ENCODE measurements at regions not wholly inside any gene's neighbourhood (a gene's known extent, or its start where the extent isn't known, plus 50 kb on each side); places are given as distances from the start of the nearest gene placed in this dataset.
A peak's percentile ranks its signal among the peaks of the same experiment; 100 is the strongest.

DNA sequence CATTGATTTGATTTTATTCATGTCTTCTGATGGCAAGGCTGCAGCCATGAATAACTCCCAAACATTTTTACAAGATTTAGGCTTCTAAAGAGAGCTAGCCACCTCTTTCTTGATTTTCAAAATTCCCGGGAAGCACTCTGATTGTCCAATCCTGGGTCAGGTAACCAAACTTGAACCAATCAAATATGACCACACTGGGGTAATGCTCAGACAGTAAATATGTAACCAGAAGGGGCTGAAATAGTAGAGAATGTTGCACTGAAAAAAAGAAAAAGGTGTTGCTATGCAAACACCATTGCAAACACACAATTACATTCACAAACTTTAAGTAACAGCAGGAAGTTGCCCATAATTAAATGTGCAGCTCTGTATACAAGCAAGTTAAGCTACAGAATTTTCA lies 112.9 kb upstream of the IQCM start:
- DNase-seq (ENCODE audit: low read depth), result no peak

DNA sequence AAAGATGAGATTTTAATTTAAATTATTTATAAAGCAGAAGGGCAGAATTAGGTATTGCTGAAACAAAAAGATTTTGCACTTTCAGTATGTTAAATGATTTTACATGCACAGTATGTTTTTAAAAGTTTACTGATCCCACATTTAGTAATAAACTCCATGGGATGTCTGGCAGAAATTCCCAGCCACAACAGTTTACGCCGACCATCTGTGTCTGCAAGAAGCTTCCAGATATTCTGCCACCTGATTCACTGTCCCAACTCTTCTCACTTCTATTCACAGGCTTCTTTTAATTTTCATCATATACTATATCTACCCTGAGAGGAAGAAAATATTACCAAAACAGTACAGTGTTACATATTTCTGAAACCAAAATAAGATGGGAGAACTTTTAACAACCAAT lies 115.8 kb upstream of the IQCM start:
- DNase-seq (ENCODE audit: low read depth), result no peak

DNA sequence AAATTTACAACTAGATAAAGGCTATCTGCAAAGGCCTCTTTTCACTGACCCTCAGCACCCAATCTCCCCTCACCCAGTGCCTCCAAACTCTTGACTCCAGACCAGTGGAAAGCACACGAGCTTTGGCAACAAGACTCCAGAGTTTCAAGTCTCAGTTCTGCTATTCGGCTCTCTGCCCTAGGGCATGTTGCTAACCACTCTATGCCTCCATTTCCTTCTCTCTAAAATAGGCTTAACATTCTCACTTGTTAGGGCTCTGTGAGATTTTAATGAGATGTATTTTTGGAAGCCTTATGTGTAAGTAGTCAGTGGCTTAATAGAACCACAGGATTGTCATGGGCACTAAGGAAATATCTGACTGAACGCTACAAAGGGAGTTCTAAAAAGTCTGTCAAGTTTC lies 116.5 kb upstream of the IQCM start:
- DNase-seq (ENCODE audit: low read depth), result no peak

DNA sequence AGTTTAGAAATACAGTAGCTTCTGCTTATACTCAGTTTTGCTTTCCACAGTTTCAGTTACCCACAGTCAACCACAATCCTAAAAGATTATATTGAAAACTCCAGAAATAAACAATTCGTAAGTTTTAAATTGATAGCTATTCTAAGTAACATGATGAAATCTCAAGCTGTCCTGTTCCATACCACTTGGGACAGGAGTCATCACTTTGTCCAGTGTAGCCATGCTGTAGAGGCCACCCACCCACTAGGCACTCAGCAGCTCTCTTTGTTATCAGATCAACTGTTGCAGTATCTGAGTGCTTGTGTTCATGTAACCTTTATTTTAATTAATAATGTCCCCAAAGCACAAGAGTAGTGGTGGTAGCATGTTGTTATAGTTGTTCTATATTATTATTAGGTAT lies 117.5 kb upstream of the IQCM start:
- DNase-seq (ENCODE audit: low read depth), result no peak

DNA sequence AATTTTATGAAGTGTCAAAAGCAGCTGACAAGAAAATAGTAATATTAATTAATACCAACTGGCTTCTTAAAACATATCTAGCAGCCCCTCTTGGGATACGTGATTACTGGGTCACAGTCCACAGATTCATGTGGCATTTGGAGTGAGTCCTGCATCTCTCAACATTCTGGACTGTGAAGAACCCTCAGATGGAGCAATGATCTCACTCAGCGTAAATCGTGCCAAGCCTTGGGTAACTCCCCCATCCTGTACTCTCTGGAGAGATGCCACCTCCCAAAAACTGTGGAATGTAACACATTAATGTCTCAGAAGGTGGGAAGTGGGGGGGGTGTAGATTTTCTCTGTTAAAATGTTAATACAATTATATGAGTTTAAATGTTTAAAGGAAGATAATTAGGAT lies 118.2 kb upstream of the IQCM start:
- no peak for DNase-seq (ENCODE audit: low read depth)

DNA sequence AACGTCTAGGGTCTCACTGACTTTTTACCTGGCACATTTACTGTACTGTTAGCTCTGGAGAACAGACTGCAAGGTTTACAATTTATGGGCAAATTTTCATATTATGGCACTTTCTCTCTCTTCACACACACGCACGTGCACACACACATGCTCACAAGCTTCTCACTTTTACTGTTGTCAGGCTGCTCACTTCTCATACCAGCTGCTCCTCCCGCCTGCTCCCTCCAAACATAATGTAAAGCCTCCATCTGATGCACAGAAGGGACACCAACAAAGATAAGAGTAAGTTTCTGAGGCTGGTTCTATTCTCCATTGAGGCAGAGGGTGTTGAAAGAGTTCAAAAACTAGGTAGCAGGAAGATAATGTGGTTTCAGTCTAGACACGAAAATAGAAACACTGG lies 128.9 kb upstream of the DCLK2 start:
- no peak for DNase-seq (ENCODE audit: low read depth)

DNA sequence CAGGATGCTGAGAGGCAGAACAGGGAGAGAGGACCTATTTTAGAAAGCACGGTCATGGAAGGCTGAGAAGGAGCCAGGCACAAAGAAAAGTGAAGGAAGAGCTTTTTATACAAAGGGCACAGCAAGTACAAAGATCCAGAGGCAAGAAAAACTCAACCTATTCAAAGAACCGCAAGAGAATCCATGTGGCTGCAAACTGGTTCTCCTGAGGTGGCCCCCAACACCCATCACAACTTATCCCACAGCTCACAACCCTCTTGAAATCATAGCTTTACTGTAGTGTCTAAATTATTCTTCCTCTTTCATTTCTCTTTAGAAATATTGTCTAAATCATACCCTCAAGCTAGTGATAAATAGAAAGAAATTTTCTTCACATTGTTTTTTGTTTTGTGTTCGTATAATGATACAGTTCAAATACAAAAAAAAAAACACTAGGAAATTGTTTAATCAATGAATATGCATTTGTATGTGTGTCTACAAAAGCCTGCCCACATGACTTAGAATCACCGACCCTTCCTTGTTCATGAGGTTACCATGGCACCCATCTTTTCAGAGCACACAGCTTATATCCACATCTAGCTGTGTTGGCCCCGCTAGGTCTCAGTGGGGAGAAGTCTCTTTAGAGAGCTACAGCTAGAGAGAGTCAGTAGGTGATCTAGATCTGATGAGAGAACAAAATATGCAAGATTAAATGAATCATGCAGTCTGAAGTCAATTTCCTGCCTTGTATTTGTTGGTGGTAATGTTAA lies 126.9 kb upstream of the DCLK2 start:
- no peak for DNase-seq (ENCODE audit: low read depth)

DNA sequence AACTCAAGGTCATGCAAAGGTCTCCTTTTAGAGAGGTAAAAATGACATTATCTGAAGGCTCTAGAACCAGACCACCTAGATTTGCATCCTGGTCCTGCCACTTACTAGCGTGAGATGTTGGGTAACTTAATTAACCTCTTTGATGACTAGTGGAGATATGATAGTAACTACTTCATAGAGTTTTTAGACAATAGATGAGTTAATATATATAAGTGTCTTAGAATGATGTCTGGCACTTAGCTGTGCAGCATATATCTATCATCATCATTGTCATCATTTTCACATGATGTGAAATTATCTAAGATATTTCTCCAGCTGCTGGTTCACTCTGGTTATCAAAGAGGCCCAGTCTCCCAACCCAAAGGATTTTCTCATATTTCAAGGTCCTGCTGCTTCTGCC lies 126.1 kb upstream of the DCLK2 start:
- DNase-seq (ENCODE audit: low read depth), result no peak

DNA sequence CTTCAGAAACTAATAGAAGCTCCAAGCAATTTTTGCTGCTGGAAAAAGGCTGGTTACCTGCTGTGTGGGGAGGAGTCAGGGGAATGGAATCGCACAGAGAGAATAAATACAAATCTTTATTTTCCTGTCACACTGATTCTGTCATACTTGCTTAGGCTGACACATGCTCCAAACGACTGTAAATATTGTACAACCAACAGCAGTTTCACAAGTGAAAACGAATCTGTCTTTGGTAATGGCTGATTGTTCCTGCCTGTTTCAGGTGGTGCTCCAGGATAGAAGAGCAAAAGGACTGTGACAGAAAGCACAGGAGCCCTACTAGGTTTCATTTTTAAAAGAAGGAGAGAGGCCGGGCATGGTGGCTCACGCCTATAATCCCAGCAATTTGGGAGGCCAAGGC lies 125.5 kb upstream of the DCLK2 start:
- no peak for DNase-seq (ENCODE audit: low read depth)

DNA sequence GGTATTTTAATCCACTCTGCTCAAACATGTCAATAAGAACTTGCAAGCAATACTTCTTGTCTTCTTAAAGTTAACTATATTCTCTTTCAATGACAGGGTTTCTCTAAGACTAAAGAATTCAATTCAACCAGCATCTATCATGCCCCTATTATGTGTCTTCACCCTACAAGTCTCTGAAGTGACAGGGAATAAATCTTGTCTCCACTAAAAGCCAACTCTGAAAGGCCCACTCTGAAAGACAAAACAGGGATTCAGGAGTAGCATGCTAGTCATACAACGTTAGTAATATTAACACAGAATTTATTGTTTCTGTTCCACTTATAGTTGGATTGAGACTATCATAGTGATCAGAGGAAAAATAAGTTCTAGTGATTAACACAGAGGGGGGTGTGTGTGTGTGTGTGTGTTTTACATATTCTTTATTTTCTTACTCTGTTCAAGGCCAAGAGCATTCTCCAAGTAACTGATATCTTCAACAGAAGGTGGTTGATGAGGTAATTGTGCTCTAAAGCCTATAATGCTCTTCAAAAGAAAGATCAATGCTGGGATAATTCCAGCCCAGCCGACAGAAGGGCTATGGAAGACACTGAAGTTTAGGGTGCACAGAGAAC lies 122.4 kb upstream of the DCLK2 start:
- no peak for DNase-seq (ENCODE audit: low read depth)

DNA sequence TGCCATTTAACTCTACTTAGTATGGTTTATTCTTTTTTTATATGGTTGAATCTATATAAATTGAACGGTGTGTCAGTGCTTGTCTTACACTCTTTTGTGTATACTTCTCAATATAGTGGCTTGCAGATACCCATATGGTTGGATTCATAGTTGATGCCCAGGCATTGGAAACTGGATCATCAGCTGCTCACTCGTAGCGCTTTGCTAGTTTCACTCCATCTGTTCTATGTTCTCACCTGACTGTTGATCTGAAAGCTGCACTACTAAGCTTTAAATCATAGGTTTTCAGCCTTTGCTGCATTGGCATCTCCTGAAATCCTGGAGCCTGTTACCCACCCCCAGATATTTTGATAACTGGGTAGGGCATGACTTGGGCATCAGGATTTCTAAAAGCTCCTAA lies 121.6 kb upstream of the DCLK2 start:
- no peak for DNase-seq (ENCODE audit: low read depth)

DNA sequence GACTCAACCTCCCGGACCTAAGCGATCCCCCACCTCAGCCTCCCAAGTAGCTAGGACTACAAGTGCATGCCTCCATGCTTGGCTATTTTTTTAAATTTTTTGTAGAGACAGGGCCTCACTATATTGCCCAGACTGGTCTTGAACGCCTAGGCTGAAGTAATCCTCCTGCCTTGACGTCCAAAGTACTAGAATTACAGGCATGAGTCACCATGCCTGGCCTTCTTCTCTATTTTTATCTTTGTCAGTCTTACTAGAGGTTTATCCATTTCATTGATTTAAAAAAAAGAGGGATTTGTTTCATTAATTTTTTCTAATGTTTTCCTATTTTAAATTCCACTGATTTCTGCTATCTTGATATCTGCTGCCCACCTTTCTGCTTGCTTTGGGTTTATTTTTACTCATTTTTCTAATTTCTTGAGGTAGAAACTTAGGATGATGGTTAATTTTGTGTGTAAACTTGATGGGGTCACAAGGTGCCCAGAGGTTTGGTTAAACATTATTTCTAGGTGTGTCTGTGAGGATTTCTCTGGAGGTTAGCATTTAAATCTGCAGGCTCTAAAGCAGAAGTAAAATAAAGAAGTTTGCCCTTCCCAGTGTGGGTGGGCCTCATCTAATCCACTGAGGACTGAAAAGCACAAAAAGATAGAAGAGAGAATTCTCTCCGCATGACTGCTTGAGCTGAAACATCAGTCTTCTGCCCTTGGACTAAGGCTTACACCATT lies 116.2 kb upstream of the DCLK2 start:
- DNase-seq (ENCODE audit: low read depth), result peak; percentile 13

DNA sequence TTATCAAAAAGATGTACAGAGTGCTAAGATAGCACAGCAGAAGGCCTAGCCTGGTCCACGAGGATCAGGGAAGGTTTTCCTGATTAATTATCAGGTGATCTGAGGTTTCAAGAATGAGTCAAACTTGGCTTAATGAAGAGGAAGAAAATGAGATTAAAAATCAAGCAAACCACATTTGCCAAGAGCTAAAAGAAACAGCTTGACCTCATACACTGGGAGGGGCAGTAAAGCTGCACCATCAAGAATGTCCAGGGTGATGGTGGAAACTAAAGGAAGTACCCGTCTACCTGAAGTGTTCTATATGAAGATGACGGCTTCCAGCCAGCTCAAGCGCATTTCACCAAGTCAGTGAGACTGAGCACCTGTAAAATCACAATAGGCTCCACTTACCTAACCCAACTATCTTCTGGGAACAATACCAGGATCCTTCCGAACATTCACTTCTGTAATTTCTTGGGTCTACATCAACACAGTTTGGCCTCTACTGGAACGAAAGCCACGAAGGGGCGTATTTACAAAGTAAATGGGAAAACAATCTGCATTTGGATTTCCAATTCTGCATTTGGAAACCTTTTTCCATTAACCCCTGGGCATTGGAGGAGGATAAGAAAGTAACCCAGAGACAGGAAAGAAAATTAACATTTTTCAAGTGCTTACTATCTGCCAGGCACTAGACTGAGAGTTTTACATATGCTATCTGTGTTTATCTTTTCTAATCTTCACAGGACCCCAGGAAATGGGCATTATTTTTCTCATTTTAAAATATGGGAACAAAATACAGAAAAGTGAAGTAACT lies 114.0 kb upstream of the DCLK2 start:
- no peak for DNase-seq (ENCODE audit: low read depth)

DNA sequence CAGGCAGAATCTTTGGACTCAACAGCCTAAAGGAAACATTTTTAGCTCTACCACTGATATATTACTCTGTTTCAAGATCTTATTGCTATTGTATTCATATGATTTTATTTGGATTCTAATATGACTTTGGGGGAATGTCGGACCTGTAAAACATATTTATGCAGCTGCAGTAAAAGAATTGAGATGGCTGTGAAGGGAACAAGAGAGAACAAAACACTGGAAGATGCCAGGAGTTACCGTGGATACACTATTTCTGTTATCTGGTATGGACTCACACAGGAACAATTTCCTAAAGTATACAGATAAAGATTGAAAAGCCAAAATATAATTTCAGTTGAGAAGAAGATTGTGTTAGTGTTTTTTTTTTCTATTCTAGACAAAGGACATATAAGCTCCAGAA lies 113.0 kb upstream of the DCLK2 start:
- no peak for DNase-seq (ENCODE audit: low read depth)

DNA sequence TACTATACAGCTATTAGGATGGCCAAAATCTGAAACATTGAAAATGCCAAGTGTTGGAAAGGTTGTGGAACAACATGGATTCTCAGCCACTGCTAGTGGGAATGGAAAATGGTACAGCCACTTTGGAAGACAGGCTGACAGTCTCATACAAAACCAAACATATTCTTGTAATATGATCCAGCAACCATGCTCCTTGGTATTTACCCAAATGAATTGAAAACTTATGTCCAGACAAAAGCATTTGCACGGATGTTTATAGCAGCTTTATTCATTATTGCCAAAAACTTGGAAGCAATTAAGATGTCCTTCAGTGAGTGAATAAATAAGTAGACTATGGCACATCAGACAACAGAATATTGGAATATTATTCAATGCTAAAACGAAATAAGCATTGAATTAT lies 105.8 kb upstream of the DCLK2 start:
- peak; percentile 27 for DNase-seq (ENCODE audit: low read depth)

DNA sequence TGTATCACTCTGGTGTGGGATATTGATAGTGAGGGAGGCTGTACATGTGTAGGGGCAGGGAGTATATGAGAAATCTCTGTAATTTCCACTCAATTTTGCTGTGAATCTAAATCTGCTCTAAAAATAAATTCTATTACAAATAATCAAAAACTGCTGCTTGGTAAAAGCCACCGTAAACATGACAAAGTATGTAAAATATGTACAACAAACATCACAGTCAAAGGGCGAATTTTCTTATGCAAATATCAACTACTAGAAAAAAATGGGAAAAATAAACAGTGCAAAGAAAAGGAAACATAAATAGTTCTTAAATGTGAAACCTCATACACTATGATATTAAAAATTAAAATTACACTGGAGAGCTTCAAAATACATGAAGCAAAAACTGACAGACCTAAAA lies 105.1 kb upstream of the DCLK2 start:
- no peak for DNase-seq (ENCODE audit: low read depth)

DNA sequence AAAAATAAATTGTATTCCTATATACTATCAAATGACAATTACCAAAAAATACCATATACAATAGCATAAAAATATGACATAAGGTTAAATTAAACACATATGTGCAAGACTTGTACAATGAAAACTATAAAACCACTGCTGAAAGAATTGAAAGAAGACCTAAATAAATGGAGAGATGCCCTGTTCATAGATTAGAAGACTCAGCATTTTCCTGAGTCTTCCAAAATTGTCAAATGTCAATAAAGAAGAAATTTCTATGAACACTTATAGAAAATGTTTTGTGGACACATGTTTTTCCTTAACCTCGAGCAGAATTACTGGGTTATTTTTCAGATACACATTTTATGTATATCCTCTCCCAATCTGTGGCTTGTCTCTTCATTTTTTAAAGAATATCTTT lies 103.1 kb upstream of the DCLK2 start:
- no peak for DNase-seq (ENCODE audit: low read depth)

DNA sequence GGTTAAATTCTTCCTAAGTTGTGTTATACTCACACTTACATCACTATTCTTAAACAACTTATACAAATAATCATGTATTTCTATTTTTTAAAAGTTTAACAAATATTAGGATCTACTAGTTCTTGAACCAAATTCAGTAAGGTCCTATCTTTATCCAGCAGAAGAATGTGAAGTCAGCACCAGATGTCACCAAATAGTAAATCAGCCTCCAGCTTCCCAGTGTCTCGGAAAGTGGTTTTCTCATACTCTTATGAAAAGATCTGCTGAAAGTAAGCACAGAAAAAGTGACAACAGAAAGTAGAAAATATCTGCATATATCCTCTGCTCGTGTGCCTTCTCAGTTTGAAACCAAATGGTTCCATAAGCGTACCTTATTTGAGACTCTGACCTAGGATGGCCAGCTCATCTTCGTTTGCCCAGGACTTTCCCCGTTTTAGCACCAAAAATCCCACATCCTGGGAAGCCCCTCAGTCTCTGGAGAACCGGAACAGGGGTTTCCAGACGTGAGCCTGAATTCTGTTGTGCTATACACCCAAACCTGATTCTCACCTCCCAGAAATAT lies 98.0 kb upstream of the DCLK2 start:
- DNase-seq (ENCODE audit: low read depth), result no peak

DNA sequence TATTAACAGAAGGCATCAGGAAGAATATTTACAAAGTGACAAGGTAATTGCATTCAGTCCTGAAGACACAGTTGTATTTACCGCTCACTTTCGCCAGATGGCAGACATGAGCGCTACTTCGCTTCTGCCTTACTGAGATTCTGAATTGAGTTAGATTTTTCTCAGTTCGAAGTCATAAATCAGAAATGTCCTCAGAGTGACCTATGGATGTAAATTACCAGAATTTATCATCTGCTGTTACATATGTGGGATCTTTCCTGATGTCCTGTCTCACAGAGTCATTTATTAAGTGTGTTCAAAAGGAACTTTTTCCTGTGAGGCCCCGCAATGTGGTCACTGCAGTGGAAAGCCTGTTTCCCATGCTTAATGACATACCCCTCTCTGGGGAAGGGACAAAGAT lies 97.3 kb upstream of the DCLK2 start:
- DNase-seq (ENCODE audit: low read depth), result peak; percentile 37

DNA sequence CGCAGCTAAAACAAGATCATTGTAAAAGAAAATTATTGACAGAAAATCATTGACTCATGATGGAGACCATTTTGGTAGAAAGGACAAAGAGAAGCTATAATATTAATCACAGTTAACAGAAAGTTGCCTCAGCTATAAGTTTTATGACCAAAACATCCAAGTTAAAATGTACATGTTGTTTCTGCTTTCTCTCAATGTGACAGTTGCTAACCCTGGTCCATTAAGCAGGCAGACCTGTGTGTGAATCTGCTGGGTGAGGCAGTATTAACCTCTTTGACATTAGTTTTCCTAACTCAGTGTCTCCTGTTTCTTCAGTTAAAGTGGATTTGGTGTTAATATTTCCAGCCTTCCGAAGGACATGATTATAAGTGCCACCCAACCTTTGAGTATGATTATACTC lies 94.8 kb upstream of the DCLK2 start:
- DNase-seq (ENCODE audit: low read depth), result no peak

DNA sequence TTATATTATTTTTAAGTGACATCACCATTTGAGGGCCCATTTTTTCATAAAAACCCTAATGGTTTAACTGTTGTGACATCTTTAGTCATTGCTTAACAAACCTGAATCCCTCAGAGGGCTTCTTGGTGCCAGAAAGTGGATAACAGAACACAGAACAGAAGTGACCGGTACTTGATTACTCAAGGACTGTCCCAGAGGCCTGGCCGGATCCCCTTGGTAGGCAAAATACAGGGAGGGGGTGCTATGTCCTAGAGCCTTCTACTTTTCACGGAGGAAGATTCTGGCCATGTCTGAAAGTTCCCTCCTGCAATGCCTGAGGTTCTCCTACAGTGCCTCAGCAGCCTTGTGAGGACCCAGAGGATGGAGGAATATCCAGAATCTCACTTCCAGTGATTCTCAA lies 94.3 kb upstream of the DCLK2 start:
- DNase-seq (ENCODE audit: low read depth), result no peak

DNA sequence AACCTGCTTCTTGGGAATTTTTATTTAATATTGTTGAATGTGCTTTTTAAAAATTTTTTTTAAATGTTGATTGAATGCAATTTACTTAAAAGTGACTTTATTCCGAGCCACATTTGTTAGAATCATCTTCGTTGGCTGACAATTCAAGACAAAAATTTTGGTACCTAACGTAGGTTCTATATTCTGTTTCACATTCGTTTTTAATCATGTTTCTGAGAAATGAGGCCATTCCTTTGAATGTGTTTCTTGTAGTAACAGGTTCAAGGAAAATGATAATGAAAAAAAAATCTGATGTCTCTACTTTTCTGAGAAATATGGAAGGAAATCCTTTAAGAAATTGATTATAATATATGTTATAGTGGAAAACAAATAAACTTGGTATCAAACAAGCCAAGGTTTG lies 92.3 kb upstream of the DCLK2 start:
- no peak for DNase-seq (ENCODE audit: low read depth)

Measured in fibroblast of the conjunctiva (primary cell).